ENCODE measurements at regions not wholly inside any gene's neighbourhood (a gene's known extent, or its start where the extent isn't known, plus 50 kb on each side); places are given as distances from the start of the nearest gene placed in this dataset.

DNA sequence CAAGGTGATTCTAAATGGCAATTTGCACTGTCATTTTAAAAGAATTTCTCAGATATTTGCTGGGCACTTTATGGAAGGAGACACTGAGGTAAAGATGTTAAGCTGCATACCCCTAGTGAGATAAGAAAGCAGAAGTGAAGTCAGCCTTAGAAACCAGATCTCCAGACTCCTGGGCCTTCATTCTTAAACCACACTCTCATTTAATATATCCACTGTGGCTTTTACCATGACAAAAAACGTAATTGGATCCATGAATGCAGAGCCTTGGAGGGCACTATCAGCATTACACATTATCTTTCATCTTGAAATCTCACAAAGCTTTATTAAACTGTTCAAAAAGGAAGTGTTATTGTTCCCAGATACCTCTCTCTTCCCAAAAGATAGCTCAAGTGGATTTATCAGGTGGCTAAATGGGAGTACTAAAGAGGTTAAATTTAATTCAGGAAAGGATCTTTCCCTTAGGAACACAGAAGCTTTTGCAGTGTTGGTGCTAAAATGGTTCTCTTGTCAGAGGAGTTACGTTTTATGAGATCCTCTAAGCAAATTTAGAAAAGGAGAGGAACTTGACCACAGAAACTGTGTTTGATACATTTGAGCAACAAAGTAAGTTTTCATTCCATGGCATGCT is 1060.4 kb downstream of the EFNB2 start:
- DNase-seq = no peak

DNA sequence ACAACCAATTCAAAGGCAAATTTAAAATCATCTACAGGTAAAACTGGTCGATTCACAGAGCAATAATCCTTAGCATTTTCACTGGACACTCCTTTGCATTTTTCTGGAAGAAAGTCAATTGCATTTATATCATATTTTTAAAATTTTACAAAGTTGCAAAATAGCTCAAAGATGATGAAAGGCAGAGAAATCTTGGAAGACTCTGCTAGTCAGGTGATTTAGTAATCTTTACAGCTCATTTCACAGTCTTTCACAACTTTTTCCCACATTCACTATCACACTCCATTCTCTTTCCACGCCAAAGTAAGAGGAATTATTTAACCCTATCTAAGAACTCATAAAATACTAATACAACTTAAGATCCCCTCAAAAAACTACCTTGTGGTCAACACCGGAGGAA is 1063.8 kb downstream of the EFNB2 start:
- DNase-seq = no peak

DNA sequence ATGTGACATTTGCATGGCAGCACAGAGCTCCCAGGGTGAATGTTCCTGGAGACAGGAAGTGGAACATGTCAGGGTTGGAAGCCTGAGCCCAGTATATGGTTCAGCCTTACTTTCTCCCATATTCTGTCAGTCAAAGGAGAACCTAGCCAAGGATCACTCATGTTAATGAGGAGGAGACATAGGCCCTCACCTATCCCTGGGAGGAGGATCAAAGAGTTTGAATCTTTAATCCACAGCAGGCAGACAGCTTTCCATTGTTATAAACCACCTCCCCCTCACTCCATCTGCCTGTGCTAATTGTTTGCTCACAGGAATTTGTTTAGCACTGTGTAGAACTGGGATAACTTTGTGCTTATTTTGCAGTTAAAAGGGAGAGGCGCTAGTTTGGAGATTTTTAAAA is 1069.1 kb downstream of the EFNB2 start:
- no peak for DNase-seq

DNA sequence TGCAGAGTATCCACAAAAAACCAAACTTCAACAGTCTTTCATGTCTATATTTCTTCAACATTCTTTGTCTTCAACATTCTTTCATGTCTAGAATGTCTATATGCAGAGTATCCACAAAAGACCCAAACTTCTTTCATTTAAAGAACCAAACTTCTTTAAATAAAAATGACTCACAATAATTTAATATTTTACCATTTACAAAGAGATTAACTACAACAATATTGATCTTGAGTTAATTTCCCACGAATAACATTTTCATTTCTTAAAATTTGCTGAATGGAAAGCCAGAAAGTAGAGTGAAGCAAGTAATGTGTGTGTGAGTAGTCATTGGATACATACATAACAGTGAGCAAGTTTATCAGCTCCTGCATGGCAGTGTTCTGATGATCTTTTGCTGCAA is 1069.7 kb downstream of the EFNB2 start, which contains the start of gene DAOA:
Gene DAOA, plus strand, starts transcription at position 301 of the 400 bp plus-strand sequence.
- no peak for DNase-seq

DNA sequence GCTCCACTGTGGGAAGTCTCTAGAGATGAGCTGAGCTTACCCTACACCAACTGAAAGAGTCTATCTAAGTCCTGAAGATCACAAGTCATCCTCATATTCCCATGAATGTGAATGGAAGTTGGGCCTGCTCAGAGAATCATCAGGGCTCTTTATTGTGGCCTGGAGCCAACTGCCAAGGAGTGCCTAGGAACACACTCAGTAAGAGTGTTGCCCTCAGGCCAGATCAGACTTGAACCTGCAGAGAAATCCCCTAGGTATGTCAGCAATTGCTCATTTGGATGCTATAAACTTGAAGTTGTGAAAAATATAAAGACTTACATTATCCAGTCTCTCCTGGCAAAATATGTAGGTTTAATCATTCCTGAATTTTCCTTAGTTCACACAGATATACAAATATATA is 1070.2 kb downstream of the EFNB2 start:
- DNase-seq = no peak

DNA sequence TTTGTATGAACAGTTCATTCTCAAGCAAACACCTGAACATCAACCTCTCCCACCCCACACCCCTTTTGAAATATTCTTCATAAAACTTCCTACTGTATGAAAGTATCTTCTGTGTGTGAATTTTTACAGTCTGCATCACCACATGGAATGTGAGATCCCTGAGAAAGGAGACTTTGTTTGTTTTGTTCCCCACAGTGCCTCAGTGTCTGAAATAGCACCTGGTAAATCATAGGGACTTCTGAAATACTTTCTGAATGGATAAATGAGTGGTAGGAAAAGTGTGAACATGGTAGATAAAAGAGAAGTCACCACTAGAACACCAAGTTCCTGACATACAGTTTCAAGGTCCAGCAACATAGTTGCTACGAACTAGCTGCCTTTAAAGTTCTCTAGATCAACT is 1071.2 kb downstream of the EFNB2 start:
- DNase-seq = no peak

DNA sequence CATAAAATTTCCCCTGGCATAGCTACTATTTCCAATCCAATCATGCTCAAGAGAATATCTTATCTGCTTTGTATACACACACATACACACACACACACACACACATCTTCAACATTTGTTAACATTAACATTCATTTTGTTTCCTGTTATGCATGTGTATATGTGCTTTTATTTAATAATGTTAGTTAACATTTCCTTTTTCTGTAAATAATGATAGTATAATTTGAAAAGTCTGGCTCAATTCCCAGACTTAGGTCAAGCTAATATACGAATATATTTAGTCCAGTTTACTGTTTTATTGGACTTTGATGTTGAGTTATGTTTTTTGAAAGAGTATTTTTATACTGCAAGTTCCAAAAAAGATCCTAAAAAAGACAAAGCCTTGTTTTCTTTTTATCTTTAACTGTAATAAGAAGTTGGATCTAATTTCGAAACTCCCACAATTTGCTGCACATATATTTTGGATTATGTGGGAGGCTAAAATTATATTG is 1072.4 kb downstream of the EFNB2 start:
- DNase-seq = no peak

DNA sequence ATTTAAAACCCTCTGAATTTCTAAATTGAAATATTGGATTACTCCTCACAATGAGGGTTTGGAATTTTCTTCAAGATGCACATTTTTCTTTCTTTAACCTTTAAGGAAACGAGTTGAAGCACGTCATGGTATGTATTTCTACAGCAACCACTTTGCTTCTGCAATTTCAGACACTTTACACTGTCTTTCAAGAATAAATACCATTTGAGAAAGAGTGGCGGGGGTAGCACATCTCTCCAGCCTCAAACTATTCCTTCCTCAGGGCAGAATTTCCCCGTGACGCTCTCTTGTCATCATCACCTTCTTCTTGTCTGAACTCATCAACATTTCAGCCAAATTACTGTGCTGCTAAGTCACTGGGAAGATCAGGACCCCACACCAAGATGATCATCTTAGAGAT is 1073.4 kb downstream of the EFNB2 start:
- no peak for DNase-seq

DNA sequence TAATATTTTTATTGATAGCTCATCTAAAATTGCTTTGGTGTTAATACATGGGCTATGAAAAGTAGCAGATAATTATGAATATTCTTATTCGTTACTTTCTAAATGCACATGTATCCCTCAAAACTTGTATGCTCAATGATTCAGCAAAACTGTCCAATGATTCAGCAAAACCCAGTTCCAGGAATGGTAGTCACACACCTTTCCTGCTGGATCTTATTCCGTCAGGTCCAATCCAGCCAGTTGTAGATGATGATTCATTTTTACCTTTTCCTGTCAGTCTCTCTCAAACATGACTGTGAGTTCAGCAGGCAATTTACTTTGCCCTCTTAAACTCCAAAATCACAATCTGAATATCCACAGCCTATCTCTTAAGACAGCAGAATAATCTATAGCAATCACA is 1082.6 kb downstream of the EFNB2 start:
- no peak for DNase-seq

DNA sequence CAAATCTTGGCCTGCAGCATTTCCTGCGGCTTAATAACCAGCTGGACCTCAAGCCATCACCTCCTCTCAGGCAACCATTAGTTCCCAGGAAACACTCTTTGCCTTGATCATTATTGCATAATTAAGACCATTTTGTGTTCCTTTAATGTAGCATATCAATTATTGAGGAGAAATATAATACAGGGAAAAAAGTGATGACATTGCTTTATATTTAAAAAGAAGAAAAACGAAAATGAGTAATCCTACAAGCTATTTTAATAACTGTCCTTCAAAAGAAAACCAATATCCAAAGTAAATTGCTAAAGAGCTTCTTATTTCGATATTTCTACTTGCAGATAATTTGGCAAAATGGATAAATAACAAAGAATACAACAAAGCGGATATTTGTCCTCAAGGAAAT is 1084.7 kb downstream of the EFNB2 start:
- no peak for DNase-seq

DNA sequence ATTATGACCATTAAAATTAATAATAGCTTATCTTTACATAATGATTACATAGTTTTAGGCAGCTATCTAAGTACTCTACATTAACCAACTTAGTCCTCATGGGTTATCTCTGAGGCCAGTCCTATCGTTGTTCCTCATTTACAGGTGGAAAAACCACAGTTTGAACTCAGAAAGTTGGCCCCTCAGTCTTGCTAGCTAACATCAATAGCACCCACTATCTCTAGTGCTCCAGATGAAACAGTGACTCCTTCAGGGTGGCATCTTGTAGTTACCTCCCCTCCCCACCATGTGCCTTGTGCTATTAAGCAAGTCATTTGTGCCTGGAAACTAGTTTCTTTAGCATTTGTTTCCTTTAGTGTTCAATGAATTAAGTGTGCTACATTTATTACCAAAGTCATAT is 1086.7 kb downstream of the EFNB2 start:
- DNase-seq = no peak

DNA sequence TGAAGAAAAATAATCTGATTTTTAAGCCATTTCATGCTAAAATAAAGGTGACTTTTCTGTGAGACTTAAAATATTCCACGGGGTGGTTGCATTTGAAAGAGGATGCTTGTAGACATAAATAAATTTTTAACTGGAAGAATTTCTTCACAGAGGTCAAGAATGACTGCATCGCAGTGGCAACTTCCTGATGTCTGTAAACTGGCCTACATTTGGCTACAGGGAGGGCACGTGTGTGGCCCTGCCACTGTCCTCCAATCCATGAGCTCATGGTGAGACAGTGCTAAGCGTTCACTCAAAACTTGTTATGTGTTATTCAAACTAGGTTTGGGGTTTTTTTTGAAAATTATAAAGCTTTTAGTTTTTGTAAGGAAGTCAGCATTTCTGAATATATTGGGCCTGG is 1089.3 kb downstream of the EFNB2 start:
- DNase-seq = no peak

DNA sequence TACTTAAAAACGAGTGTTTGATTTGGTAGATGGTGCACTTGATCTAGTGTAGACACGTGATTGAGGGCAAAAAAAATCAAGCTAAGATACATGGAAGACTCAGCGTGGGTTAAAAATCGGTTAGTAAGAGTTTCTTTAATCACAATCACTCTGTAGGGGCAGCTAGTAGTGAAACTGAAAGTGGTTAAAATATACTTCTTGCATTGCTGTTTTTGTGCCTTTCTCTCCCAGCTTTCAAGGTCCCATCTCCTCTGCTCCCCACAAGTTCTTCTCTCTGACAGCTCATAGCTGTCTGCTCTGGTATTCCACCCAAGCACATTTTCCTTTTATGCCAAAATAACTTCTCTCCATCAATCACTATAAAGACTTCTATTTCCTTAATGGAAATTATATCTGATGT is 1089.7 kb downstream of the EFNB2 start:
- no peak for DNase-seq

DNA sequence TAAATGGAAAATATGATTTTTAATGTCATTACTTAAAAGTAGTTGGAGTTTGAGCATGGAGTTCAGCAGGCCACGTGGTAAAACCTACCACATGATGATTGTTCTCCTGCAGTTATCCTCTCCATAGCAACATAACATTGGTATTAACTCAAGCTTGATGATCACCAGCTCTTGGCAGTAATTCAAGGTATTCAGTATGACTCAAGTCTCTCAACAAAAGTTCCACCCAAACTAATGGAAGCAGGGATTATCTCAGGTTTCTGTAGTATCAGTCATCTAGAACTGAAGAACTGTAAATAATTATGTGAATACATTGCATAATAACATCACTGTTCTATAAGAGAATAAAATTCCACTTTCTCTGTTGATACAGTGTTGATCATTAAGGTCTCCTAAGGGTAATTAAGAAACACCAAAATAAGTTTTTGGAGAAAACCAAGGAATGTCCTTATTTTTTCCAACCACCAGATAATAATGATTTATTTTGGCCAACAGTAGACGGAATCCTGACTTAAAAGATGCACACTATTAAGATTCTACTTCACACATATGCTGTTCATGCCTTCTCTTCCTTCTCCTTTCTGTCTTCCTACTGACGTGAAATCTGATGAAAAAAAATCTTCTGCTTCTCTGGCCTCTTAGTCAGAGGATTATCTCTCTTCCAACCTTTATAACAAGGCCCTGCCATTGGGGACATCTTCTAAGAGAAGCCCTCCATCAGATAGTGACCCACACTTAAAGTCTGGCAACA is 1092.3 kb downstream of the EFNB2 start:
- peak; percentile 11 to 73 for DNase-seq

DNA sequence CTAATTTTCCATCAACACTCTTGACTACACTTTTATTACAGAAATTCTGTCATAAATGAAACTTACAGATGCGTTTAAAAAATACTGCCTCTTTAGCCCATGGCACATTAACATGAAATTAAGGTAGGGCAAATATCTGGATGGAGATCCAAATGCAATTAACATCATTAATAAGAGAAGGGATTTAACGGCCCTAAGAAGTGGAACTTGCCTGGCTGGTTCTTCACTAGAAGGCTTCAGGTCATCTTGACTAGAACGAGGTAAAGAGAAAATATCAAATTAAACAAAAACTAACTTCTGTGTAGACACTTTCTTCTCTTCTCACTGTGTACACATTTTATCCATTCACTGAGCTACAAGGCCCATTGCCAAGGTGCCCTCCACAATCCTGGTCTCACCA is 1093.4 kb downstream of the EFNB2 start:
- DNase-seq = no peak

DNA sequence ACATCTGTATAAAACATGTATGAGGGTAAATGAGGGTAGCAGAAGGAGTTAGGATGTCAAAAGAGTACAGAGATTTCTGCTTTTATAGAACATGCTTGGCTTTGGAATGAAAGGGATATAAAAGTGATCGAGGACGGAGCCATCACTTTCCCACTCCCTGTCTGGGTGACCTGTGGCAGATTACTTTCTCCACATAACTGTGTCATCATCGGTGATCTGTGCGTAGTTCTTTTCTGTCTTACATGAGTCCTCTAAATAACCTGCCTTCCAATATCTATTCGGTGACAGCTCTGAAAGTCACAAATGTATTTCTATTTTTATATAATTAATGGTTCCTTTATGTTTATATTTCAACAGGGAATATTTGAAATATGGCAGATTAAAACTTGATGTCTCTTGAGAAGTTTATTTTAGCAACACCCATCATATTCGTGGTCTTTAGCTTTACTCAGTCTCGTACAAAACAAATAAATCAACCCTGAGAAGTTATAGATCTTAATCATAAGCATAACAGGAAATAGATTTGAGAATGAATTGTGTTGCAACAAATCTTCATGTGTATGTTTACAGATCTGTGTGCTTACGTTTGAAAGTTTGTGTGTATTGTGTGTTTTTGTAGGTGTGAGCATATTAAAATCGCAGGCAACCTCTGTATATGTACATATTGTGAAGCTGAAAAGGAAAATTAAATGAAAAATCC is 1094.3 kb downstream of the EFNB2 start:
- no peak for DNase-seq

DNA sequence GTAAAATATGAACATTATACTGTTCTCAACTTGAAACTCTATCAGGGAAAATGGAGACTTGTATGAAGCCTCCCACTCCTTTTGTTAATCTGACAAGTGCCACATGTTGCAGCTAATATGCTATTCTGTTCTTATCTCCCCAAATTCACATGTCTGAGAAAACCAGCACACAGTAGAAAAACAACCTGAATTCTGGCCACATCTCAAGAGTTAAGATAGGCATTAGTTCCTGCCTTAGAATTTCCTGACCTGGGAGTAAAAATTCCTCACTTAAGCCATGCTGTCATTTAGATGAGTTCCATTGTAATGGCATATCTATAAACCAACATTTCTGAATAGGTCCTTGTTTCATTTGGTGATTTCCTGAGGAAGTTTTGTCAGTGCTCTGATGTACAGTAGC is 1098.5 kb downstream of the EFNB2 start:
- no peak for DNase-seq

DNA sequence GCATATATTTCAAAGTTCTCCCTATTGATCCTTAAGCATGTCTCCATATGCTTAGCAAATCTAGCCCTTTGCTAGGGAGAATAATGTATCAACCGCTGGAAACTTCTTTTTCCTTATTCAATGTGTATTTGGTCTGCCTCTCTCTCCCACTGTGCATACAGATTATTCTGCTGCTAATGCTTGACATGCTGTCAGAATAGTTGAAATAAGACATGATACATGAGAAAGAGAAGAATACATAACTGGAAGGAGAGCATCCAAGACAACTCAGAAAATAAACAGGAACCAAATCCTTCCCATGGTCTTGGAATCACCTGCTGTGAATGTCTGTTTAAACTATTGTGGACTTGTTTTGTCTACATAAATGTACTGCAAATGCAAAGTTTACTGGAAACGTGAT is 1103.0 kb downstream of the EFNB2 start:
- DNase-seq = no peak

DNA sequence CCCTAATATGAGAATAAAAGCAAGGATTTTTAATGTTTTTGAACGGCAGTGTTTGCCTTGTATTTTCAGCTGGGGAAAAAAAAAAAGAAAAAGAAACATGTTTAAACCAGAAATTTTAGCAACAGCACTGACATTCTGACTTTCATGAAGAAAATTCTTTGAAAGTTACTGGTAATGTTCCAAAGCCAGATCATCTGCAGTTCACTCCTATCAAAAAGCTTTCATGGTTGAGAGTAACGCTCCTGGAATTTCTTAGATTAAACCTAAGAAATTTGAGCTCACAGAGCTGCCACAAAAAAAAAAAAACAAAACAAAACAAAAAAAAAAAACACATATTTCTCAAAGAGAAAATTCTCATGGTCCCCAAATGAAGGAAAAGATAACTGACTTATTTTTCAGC is 1106.7 kb downstream of the EFNB2 start:
- no peak for DNase-seq

DNA sequence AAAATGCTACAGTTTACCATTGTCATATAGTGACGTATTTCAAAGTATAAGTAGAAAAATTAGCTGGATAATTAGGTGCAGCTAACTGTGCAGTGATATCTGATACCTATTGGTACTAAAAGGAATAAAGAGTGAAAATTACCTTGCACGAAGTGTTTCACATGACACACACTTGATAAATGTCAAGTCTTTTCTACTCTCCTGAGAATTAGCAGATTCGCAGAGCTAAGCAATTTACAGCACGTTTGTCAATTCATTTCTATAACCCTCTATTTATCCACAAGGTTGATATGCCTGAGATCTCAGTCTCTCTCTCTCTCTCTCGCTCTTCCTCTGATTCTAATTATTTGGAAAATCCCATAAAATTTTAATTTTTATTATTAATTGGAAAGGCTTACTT is 1109.0 kb downstream of the EFNB2 start:
- DNase-seq = no peak

DNA sequence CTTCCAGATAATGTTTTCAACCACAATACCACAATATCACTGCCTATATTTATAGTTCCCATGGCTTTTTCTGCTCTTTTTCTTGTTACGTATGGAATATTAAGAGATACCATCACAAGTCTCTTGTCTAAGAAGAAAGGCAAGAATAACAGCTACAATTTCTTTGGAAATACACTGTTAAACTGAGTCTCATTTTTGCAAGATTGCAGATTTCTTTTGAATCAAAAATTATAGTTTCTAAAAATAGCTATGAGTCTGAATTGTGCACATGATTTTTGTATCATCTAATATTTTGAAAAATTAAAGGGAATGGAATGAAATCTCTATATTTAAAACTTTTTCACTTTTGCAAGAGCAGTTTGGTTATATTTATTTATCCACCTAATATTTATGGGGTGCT is 1120.8 kb downstream of the EFNB2 start:
- no peak for DNase-seq

DNA sequence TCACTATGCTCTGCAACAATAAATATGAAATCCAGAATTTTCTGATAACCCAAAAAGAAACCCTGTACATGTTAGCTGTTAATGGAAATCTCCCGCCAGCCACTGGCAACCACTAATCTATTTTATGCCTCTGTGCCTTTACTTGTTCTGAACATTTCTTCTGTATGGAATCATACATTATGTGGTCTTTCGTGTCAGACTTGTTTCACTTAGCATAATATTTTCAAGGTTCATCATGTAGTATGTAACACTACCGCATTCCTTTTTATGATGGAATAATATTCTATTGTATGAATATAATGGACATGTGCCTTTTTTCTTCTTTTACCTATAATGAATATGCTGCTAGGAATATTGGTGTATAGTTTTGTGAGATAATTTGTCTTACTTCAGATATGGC is 1123.3 kb downstream of the EFNB2 start:
- no peak for DNase-seq

DNA sequence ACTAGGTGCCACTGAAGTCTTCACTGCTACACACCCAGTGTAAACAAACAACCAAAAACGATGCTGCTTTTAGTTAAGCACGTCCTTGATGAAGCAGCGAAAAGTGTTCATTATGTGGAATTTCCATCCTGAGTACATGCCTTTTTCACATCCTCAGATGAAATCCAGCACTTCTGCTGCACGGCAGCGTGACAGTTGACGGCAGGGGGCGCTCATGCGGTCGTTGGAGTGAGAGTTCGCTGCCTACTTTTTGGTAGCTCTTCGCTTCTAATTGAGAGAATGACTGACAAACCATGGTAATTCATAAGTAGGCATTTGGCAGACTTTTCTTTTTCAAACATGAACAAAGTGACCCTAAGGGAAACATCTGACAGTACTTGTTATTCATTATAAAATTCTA is 1124.9 kb downstream of the EFNB2 start:
- DNase-seq = no peak

DNA sequence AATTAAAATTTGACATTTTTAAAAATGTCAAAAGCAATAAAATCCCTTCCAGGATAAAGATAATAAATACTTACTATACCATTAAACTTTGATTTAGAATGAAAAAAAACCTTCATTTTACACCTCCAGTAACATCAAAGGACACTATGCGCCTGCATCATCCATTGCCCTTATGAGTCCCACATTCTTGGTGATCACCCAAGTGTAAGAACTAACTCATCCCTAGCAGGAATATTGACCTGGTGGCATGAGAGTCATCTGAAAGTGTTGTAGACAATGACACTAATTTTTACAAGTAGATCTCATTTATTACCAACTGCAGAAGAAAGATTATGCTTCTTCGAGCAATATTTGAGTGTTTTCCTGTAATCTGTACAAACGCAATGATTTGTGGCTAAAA is 1128.9 kb downstream of the EFNB2 start:
- DNase-seq = no peak
